GM12892 (cell line): ENCODE measurements at regions not wholly inside any gene's neighbourhood (a gene's known extent, or its start where the extent isn't known, plus 50 kb on each side); places are given as distances from the start of the nearest gene placed in this dataset.
"Not testable (repeated sequence)": the region's sequence is repeated elsewhere in the genome, so short reads cannot be mapped to it uniquely, and the experiment has no call there.

Experiments used
- DNase-seq: peaks from one replicate; pipeline ENCODE4 v3.0.0; 2011; ENCODE audit not compliant: insufficient read length
- FAIRE-seq: peaks from 2 replicates; lab custom pipeline; 2011; peaks lifted over from hg19 to GRCh38; lab: Jason Lieb, UNC
- POLR2A ChIP-seq: IDR thresholded peaks from 2 replicates; pipeline ENCODE4 v1.6.1; 2011; ENCODE audit warnings: low read depth, low read length, control low read depth
- POLR2AphosphoS5 ChIP-seq: IDR thresholded peaks from 2 replicates; pipeline ENCODE4 v1.6.1; 2011; ENCODE audit warnings: low read depth, low read length, control low read depth
- TAF1 ChIP-seq: IDR thresholded peaks from 2 replicates; pipeline ENCODE4 v1.6.1; 2011; ENCODE audit warnings: low read depth, mild to moderate bottlenecking, control low read depth, low read length, borderline replicate concordance

DNA sequence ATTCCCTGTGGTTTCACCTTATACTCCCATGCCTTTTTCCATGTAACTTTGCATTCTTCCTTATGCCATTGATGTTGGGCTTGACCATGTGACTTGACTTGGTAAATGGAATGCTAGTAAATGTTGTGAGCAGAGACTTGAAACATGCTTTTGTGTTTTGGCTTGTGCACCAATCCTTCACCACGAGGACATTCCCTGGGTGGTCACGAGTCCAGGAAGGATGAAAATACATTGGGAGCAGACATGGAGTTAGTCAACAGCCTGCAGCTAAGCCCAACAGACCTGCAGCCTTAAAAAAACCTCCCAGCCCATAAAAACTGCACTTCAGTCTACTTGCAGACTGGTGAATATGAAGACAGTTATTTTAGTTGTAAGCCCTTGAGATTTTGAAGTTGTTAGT, 116.5 kb upstream of the SPATS2L start:
- DNase-seq (no peak), FAIRE-seq (no peak)
- TF ChIP-seq POLR2A (no peak), POLR2AphosphoS5 (no peak), TAF1 (no peak)

DNA sequence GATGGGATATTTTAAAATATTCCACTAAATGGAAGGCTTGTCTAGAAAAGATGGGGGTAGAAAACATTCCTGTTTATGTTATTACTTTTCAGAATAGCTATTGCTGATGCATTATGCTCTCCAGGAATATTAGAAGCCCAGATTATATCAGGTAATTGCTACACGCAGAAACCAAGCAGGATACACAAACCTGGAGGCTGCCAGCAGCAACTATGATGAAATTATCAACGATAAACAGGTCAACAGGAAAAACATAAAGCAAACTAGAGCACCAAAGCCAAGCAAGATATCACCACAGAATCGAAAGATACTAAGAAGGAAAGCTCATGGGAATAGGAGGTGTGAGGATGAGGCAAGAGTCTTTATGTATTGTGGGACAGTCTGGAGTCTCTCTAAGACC, 113.2 kb upstream of the SPATS2L start:
- no peak for TF ChIP-seq POLR2A
- no peak for FAIRE-seq
- no peak for DNase-seq

DNA sequence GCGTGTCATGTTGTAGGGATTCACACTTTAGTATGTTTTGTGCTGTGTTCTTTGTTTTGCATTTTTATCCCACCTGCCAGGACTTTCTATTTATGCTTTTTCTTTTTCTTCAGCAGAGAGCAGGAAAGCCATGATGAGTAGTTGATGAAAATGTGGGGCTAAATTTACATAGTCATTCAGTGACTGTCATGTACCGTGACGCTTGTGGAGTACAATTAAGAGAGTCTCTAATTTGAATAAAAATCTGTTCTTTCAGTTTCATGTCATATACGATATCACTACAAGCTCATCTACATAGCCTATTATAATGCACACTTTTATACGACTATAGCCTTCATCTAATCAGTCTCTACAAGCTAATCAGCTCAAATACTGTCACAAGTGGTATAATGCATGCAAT, 112.7 kb upstream of the SPATS2L start:
- TF ChIP-seq POLR2AphosphoS5 (no peak), TAF1 (no peak), POLR2A (no peak)
- DNase-seq (no peak), FAIRE-seq (no peak)

DNA sequence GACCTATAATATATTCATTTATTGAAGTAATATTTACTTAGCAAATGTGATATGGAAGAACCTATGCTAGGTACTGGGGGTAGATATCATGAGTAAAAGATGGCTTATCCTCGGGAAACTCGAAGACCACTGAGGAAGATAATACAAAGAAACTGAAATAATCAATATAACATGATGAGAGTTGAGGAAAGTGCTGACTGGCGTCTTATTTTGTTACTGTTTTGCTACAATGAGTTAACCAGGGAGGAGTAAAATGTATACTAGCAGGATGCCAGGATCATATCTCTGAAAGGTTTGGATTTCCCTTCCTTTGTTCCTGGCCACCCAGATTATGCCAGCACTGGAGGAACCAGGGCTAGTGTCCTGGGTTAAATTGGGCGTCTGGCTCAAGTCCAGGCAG, 111.7 kb upstream of the SPATS2L start:
- FAIRE-seq (no peak), DNase-seq (no peak)
- TF ChIP-seq POLR2AphosphoS5 (no peak), TAF1 (no peak), POLR2A (no peak)

DNA sequence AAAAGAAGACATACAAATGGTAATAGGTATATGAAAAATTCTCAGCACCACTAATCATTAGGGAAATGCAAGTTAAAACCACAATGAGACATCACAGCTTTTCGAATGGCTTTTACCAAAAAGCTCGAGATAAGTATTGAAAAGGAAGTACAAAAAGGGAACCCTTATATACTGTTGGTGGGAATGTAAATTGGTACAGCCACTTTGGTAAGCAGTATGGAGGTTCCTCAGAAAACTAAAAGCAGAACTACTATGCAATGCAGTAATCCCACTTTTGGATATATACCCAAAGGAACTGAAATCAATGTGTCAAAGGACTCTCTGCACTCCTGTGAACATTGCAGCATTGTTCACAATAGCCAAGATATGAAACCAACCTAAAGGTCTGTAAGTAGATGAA, 107.5 kb upstream of the SPATS2L start:
- TF ChIP-seq POLR2A: no peak
- DNase-seq: no peak
- no peak for FAIRE-seq

DNA sequence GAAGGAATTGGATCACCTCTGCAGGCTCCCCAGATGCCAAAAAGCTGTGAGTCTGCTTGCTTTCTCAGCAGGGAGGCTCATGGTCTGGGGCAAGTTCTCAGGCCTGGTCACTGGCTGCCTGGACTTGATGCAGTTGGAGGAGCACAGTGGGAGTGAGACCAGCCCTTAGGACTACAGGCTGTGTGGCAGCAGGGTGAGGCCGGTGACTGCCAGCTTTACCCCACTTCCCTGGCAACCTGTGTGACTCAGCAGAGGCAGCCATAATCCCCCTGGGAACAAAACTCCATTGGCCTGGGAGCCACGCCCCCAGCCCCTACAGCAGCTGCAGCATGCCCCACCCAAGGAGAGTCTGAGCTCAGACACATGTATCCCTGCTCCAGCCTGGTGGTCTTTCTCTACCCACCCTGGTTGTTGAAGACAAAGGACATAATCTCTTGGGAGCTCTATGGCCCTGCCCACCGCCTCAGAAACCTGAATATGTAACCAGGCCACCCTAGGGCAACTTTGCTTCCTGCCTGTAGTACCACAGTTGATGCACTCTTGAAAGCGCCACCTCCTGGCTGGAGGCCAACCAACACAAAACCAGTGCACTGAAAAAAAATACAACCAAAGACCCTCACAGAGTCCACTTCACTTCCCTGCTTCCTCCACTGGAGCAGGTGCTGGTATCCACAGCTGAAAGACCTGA, 106.8 kb upstream of the SPATS2L start:
- no peak for FAIRE-seq
- DNase-seq: no peak
- TF ChIP-seq POLR2AphosphoS5: no peak
- TF ChIP-seq TAF1: no peak
- no peak for TF ChIP-seq POLR2A

DNA sequence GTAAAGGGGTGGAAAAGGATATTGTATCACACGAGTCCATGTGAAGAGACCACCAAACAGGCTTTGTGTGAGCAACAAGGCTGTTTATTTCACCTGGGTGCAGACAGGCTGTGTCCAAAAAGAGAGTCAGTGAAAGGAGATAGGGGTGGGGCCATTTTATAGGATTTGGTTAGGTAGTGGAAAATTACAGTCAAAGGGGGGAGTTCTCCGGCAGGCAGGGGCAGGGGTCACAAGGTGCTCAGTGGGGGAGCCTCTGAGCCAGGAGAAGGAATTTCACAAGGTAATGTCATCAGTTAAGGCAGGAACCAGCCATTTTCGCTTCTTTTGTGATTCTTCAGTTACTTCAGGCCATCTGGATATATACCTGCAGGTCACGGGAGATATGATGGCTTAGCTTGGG, 104.7 kb upstream of the SPATS2L start:
- not testable (repeated sequence) for FAIRE-seq, DNase-seq

DNA sequence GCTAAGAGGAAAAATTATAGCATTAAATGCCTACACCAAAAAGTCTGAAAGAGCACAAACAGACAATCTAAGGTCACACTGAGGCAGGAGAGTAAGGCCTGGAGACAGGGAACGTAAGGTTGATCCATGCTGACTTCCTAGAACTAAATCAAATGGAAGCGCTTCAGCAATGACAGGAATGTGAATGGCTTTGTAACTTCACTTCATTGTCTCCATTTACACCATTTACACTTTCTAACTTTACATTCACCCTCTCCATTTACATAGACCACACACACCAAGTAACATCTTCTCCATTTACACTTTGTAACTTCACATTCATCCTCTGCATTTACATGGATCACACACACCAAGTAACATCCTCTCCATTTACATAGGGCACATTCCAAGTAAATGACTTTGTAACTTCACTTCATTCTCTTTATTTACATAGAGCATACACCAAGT, 103.1 kb upstream of the SPATS2L start:
- FAIRE-seq (no peak), DNase-seq (no peak)
- TF ChIP-seq POLR2A (no peak), POLR2AphosphoS5 (no peak), TAF1 (no peak)

DNA sequence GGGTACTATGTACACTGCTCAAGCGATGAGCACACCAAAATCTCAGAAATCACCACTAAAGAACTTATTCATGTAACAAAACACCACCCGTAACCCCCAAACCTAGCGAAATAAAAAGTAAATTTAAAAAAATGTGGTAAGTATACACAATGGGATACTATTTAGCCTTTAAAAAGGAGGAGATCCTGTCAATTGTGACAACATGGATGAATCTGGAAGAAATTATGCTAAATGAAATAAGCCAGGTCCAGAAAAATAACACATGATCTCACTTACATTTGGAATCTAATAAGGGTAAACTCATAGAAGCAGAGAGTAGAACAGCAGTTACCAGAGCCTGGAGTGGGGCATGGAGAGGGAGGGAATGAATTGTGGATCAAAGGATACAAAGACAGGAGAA, 98.5 kb upstream of the SPATS2L start:
- FAIRE-seq: no peak

DNA sequence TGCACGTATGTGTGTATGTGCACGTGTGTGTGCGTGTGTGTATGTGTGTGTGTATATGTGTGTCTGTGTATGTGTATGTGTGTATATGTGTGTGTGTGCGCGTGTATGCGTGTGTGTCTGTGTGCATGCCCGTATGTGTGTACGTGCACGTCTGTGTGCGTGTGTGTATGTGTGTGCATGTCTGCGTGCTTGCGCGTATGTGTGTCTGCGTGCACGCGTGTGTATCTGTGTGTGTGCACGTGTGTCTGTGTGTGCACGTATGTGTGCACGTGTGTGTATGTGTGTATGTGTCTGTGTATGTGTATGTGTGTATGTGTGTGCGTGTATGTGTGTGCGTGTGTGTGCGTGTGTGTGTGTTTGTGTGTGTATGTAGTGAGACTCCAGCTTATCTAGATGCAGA, 97.5 kb upstream of the SPATS2L start:
- FAIRE-seq (no peak), DNase-seq (no peak)
- no peak for TF ChIP-seq POLR2A
- no peak for TF ChIP-seq TAF1
- TF ChIP-seq POLR2AphosphoS5: no peak

More for the DNA sequence above, 98.5 kb upstream of the SPATS2L start:
- TF ChIP-seq POLR2A: no peak
- no peak for TF ChIP-seq POLR2AphosphoS5
- no peak for TF ChIP-seq TAF1
- no peak for DNase-seq

DNA sequence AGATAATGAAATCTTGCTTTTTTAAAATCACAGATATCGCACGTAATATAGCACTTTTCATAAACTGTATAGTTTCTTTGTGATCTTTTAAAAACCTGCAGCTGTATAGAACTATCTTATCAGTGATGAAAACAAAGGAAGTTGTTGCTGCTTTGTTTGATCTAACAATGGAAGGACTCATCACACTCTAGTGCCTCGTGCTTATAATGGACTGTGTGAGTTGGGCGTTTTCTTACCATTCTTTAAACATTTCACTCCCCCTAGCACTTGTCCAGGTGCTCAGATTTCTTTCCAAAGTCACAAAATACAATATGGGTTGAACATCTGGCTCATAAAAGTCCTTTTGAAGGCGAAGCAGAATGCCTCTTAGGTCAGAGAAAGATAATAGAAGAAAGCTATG, 94.8 kb upstream of the SPATS2L start:
- TF ChIP-seq POLR2AphosphoS5 (no peak), TAF1 (no peak), POLR2A (no peak)
- DNase-seq (no peak), FAIRE-seq (no peak)

DNA sequence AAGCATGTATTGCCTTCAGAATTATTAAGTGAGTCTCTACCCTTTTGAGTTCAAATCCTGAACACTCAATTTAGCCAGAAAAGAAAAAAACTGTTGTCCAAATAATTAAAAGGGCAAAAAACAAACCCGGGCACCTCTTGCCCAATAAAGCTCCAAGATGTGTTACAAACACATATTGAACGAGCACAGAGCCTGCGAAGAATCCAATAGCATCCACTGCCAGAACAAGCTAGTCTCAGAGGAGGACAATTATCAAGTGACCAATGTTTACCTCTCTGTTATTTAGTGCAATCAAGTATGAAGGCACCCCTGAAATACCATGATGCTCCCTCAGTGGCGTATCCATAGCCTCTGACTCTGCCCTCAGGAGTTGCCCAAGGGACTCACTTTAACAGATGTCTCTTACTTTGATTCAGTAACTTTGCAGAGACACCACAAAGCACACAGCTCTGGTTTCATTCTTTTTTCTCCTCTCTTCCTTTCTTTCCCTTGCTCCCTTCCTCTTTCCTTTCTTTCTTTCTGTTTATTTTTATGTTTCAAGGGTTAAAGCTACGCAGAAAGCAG, 93.5 kb upstream of the SPATS2L start:
- DNase-seq (no peak), FAIRE-seq (no peak)
- TF ChIP-seq TAF1 (no peak), POLR2AphosphoS5 (no peak), POLR2A (no peak)
